ENCODE measurements at regions not wholly inside any gene's neighbourhood (a gene's known extent, or its start where the extent isn't known, plus 50 kb on each side); places are given as distances from the start of the nearest gene placed in this dataset.
"Not testable (repeated sequence)": the region's sequence is repeated elsewhere in the genome, so short reads cannot be mapped to it uniquely, and the experiment has no call there.

GRCh38 chr12:28040246-28040645 lies 67.7 kb upstream of the PTHLH start:
- H2BK5ac ChIP-seq (ENCODE audit: insufficient read length, low read length): no peak overlapping the region
- no peak overlapping the region for H2BK12ac ChIP-seq (ENCODE audit: insufficient read length, low read depth, low read length)
- no peak overlapping the region for H3K9ac ChIP-seq (ENCODE audit: extremely low read depth, insufficient read length, low read length)
- H3K4me2 ChIP-seq (ENCODE audit: insufficient read depth, insufficient read length, low read length): no peak overlapping the region
- H3K27me3 ChIP-seq (ENCODE audit: insufficient read depth, low read length): no peaks in the 10 kb centered on the region
- H3K18ac ChIP-seq (ENCODE audit: insufficient read length, low read depth, low read length): no peak overlapping the region
- no peak overlapping the region for H4K8ac ChIP-seq (replicated peaks; ENCODE audit: insufficient read length, low read depth, low read length)
- H2BK120ac ChIP-seq (ENCODE audit: low read depth, low read length, poor library complexity, severe bottlenecking): no peak overlapping the region
- no peaks in the 10 kb centered on the region for H3K27me3 Mint-ChIP-seq (ENCODE audit: low read depth)
- H3K4me3 Mint-ChIP-seq: no peak overlapping the region
- H2BK20ac ChIP-seq (ENCODE audit: low read depth, low read length, poor library complexity, severe bottlenecking): no peak overlapping the region
- H3K56ac ChIP-seq (ENCODE audit: insufficient read length, low read depth, low read length): no peak overlapping the region
- no CpG with 5 or more reads among the region's 2 CpGs for WGBS (ENCODE audit: extremely low coverage, insufficient read length, low lambda C conversion rate)
- no peak overlapping the region for H3K23ac ChIP-seq (ENCODE audit: insufficient read length, low read depth, low read length)
- DNase-seq: no peak
- H3K79me2 ChIP-seq (ENCODE audit: insufficient read depth, low read length): no peaks in the 10 kb centered on the region
- no peak overlapping the region for H2AFZ ChIP-seq (ENCODE audit: low read length)
- no peaks in the 10 kb centered on the region for H3K36me3 Mint-ChIP-seq (ENCODE audit: insufficient read depth in 1 of 3, low read depth in 3 of 3)
- no peak overlapping the region for H3K14ac ChIP-seq (ENCODE audit: insufficient read depth, low read length)
- H3K4ac ChIP-seq (ENCODE audit: low read depth, low read length): no peak overlapping the region
- H3K27ac Mint-ChIP-seq: no peak overlapping the region
- H3K4me1 ChIP-seq (ENCODE audit: insufficient read depth, low read length): no peaks in the 10 kb centered on the region
- peaks cover 0 to 2% of the 10 kb centered on the region in 2 experiments; a peak in 1 of 4 replicates for H3K4me1 Mint-ChIP-seq
- H4K91ac ChIP-seq (ENCODE audit: insufficient read length, low read depth, low read length): no peak overlapping the region
- no peak overlapping the region for H2AK5ac ChIP-seq (ENCODE audit: insufficient read length, low read length)
- no peaks in the 10 kb centered on the region for H4K20me1 ChIP-seq (ENCODE audit: control insufficient read depth, insufficient read depth, insufficient read length)
- no peak for TF ChIP-seq CTCF (conservative IDR thresholded peaks at IDR 0.05)
- H3K9me3 ChIP-seq (ENCODE audit: control insufficient read depth, low read depth, low read length): no peaks in the 10 kb centered on the region
- no peaks in the 10 kb centered on the region; a peak in 1 of 5 replicates for H3K9me3 Mint-ChIP-seq
- no peaks in the 10 kb centered on the region for H3K79me1 ChIP-seq (ENCODE audit: insufficient read depth, low read depth, low read length, poor library complexity, severe bottlenecking)
- H3T11ph ChIP-seq (ENCODE audit: low read length): no peak overlapping the region
- H2BK15ac ChIP-seq (ENCODE audit: low read depth, low read length): no peak overlapping the region
- no peaks in the 10 kb centered on the region for H3K23me2 ChIP-seq (ENCODE audit: insufficient read length, low read depth, low read length, poor library complexity, severe bottlenecking)
- H4K5ac ChIP-seq (ENCODE audit: insufficient read length, low read depth, low read length): no peak overlapping the region
- H3K27ac ChIP-seq (ENCODE audit: insufficient read length, low read depth, low read length): no peak overlapping the region

- H2AFZ ChIP-seq (ENCODE audit: low read length); H2BK120ac ChIP-seq (ENCODE audit: low read depth, low read length, poor library complexity, severe bottlenecking); H2BK15ac ChIP-seq (ENCODE audit: low read depth, low read length); H3K18ac ChIP-seq (ENCODE audit: insufficient read length, low read depth, low read length); H3K79me1 ChIP-seq (ENCODE audit: insufficient read depth, low read depth, low read length, poor library complexity, severe bottlenecking); H4K20me1 ChIP-seq (ENCODE audit: control insufficient read depth, insufficient read depth, insufficient read length); H4K91ac ChIP-seq (ENCODE audit: insufficient read length, low read depth, low read length); H3K4me3 Mint-ChIP-seq; H3K9me3 ChIP-seq (ENCODE audit: control insufficient read depth, low read depth, low read length); H3K23me2 ChIP-seq (ENCODE audit: insufficient read length, low read depth, low read length, poor library complexity, severe bottlenecking); H3K27me3 Mint-ChIP-seq (ENCODE audit: low read depth); H3K36me3 Mint-ChIP-seq (ENCODE audit: insufficient read depth in 1 of 3, low read depth in 3 of 3); H3K23ac ChIP-seq (ENCODE audit: insufficient read length, low read depth, low read length); H2AK5ac ChIP-seq (ENCODE audit: insufficient read length, low read length); DNase-seq; H2BK20ac ChIP-seq (ENCODE audit: low read depth, low read length, poor library complexity, severe bottlenecking); H3K4ac ChIP-seq (ENCODE audit: low read depth, low read length); H3K27ac Mint-ChIP-seq; H3K4me2 ChIP-seq (ENCODE audit: insufficient read depth, insufficient read length, low read length); H3K9ac ChIP-seq (ENCODE audit: extremely low read depth, insufficient read length, low read length); H3T11ph ChIP-seq (ENCODE audit: low read length); H3K4me1 Mint-ChIP-seq; H3K79me2 ChIP-seq (ENCODE audit: insufficient read depth, low read length); H3K9me3 Mint-ChIP-seq; H3K14ac ChIP-seq (ENCODE audit: insufficient read depth, low read length); H3K56ac ChIP-seq (ENCODE audit: insufficient read length, low read depth, low read length); H2BK12ac ChIP-seq (ENCODE audit: insufficient read length, low read depth, low read length); H3K4me1 ChIP-seq (ENCODE audit: insufficient read depth, low read length); H2BK5ac ChIP-seq (ENCODE audit: insufficient read length, low read length); H4K5ac ChIP-seq (ENCODE audit: insufficient read length, low read depth, low read length); H4K8ac ChIP-seq (replicated peaks; ENCODE audit: insufficient read length, low read depth, low read length); H3K27ac ChIP-seq (ENCODE audit: insufficient read length, low read depth, low read length); H3K27me3 ChIP-seq (ENCODE audit: insufficient read depth, low read length): not testable (repeated sequence)
- no CpG with 5 or more reads among the region's 3 CpGs for WGBS (ENCODE audit: extremely low coverage, insufficient read length, low lambda C conversion rate)
These were observed 74.1 kb upstream of the PTHLH start for GRCh38 chr12:28046600-28046999.

Data from H9 (cell line).